Prostate gland (tissue), 2 donors: ENCODE measurements at regions not wholly inside any gene's neighbourhood (a gene's known extent, or its start where the extent isn't known, plus 50 kb on each side); places are given as distances from the start of the nearest gene placed in this dataset.

Source experiments
- POLR2AphosphoS5 ChIP-seq: sonication (generic); formaldehyde crosslinking; IDR thresholded peaks from one replicate; pipeline ENCODE4 v1.6.1; 2017; ENCODE audit warnings: antibody characterized with exemption
- TF ChIP-seq, protein P1 (sequence below), 4 experiments: fragments of 200-600 bp in 2 of 4; fragments of 450-650 bp in 2 of 4; sonication (generic) in 2 of 4; IDR thresholded peaks; 1 replicate in 3 of 4; 2 replicates in 1 of 4; pipeline ENCODE4 v1.5.1; 2016 to 2019; ENCODE audit warnings: antibody characterized with exemption in 4 of 4, mild to moderate bottlenecking in 2 of 4, moderate library complexity in 2 of 4

DNA sequence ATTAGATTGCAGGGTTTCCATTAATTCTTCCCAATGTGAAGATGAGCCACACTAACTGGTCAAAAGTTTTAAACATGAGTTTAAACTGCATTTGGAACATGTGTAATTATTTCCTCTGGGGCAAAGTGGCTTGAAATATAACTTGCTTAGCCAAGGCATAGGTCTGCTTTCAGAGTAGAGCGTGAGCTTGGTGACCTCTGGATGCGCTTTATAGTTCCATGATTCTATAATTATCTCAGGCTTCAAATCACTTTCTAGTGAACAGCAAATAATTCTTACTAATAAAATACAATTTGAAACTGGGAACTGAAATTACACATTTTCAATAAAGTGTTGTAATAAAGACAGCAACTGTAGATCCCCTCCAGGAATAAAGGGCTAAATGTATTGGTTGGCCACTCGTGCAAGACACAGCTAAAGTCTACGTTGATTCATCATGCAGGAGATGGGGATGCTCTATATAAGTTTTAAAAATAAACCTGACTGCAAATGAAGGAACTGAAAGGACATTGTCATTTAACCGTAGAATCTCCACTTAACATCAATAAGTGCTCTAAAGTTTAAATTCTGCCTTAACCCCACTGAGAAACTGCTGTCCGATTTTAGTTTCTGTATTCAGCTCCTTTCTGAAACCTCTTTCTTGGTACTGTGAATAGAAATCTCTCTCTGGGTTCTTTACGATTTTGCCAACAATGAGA, 460.0 kb downstream of the PSAT1 start:
- TF ChIP-seq, protein P1, sequence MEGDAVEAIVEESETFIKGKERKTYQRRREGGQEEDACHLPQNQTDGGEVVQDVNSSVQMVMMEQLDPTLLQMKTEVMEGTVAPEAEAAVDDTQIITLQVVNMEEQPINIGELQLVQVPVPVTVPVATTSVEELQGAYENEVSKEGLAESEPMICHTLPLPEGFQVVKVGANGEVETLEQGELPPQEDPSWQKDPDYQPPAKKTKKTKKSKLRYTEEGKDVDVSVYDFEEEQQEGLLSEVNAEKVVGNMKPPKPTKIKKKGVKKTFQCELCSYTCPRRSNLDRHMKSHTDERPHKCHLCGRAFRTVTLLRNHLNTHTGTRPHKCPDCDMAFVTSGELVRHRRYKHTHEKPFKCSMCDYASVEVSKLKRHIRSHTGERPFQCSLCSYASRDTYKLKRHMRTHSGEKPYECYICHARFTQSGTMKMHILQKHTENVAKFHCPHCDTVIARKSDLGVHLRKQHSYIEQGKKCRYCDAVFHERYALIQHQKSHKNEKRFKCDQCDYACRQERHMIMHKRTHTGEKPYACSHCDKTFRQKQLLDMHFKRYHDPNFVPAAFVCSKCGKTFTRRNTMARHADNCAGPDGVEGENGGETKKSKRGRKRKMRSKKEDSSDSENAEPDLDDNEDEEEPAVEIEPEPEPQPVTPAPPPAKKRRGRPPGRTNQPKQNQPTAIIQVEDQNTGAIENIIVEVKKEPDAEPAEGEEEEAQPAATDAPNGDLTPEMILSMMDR (IDR thresholded peaks at IDR 0.05) = no peak
- TF ChIP-seq POLR2AphosphoS5 = no peak
